ENCODE measurements at regions not wholly inside any gene's neighbourhood (a gene's known extent, or its start where the extent isn't known, plus 50 kb on each side); places are given as distances from the start of the nearest gene placed in this dataset.

- DNase-seq (ENCODE audit: low read depth in 2 of 2), result no peak
Observed at GRCh38 chr3:188036375-188037194, 117.4 kb upstream of the LPP start.

- no peak for DNase-seq (ENCODE audit: low read depth in 2 of 2)
Observed at GRCh38 chr3:188037195-188037718, 116.7 kb upstream of the LPP start.

- DNase-seq (ENCODE audit: low read depth in 2 of 2), result no peak
Observed at GRCh38 chr3:188037965-188038581, 115.9 kb upstream of the LPP start.

- DNase-seq (ENCODE audit: low read depth in 2 of 2), result no peak
Observed at GRCh38 chr3:188041193-188041592, 112.8 kb upstream of the LPP start.

- DNase-seq (ENCODE audit: low read depth in 2 of 2), result no peak
Observed at GRCh38 chr3:188041895-188042294, 112.1 kb upstream of the LPP start.

DNA sequence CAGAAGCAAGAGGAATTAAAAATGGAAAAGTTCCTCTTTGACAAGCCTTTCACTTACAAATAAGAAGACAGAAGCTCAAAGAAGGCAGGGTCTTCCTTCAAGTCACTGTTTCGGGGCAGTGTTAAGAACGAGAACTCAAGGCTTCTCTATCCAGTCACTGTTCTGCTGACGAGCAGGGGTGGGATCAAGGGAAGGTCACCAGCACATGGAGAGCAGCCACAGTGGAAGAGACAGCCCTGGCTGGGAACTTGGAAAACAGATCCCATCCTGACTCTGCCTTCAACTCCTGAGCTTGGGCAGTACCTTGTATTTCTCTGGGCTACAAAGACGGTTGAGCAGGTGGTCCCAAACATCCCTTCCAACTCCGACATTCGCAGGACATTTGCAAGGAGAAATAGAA lies 111.5 kb upstream of the LPP start:
- no peak for DNase-seq (ENCODE audit: low read depth in 2 of 2)

GRCh38 chr3:188043891-188044290 lies 110.1 kb upstream of the LPP start:
- DNase-seq (ENCODE audit: low read depth in 2 of 2), result no peak

DNA sequence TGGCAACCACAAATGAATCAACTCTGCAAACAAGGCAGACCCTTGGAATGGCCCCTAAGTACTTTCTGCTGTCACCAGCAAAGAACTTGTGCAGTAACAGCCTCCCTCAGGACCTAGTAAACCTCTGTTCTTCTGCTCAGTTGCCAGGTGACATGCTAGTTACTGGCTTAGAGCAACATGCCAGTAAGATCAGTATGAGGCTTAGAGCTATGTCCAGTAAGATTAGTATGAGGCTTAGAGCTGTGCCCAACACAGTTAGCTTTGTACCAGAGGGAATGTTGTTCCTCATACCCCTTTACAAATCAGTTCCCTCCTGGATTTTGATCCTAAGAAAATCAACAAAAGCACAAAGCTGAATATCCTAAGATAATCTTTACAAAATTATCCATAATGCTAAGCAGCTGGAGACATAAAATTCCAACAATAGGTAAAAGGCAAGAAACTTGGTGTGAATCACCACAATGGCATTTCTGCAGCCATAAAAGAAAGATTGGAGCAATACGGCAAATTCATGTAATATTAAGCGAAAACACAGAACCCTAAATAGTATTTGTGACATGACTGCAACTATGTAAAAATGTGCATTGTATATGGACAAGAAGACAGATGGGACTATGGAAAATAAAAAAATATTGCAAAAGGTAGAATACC lies 107.3 kb upstream of the LPP start:
- no peak for DNase-seq (ENCODE audit: low read depth in 2 of 2)

DNA sequence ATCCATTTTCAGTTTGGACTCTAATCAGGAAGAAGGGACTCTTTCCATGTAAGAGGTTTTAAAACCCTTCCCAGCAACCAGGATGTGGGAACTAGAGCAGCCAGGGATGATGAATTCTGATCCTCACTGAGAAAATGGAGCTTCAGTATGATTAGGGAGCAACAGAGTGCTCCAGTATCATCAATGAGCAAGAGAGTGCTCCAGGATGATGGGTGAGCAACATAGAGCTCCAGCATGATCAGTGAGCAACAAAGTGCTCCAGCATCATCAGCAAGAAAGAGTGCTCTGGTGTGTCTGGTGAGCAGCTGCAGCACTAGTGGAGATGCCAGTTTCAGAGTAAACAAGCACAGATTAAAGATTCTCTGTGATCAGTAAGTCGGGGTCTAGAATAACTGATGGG lies 106.4 kb upstream of the LPP start:
- DNase-seq (ENCODE audit: low read depth in 2 of 2), result no peak

- peak in 1 of 2 donors; percentile 10 for DNase-seq (ENCODE audit: low read depth in 2 of 2)
Observed at GRCh38 chr3:188049606-188050530, 104.1 kb upstream of the LPP start.

- no peak for DNase-seq (ENCODE audit: low read depth in 2 of 2)
Observed at GRCh38 chr3:188051801-188052168, 102.2 kb upstream of the LPP start.

DNA sequence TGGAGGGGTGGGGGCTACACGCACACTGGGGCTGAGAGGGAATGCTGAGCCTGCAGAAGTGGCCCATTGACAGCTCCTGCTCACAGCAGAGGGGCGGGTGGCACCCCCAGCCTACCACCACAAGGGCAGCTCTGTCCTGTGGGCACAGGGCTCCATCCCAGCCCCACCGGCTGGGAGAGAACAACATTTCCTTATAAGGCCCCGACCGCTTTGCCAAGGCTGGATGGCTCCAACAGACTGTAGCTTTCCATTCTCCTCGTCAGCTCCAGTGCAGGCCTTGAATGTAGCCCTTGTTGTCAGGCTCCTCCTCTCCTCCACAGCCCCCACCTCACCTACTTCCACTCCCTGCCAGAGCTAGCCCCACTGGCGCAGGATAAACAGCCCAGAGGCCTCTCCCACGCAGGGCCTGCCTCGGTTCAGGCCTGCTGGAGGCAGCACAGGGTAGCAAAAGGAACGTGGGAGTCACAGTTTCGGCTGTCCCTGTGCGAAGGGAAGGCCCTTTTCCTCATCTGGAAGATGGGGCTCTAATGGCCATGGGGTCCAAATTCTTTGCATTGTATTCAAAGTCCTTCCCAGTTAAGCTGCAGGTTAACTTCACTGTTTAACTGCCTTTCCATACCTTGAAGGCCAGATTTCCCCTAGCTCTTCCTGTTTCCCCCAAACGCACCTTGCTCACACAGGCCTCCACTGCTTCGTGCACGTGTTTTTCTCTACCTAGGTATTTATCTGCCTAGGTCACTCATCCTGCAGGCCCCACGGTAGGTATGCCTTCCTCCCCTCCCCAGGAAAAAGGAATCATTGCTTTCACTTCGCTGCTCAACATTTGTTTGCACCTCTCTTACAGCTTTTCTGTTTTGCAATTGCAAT lies 101.6 kb upstream of the LPP start:
- DNase-seq (ENCODE audit: low read depth in 2 of 2), result no peak

DNA sequence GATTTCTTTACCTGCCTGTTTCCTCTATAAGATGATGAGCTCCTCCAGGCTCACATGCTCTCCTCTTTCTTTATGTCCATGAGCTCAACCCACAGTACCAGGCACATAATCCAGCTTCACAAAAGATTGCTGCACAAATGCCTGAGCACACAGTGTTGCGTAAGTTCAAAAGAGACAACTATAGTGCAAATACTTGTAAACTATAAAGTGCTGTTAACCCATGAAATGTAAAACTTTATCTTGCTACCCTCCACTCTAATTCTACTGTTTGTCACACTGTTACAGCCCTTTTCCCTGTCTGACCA lies 101.0 kb upstream of the LPP start:
- DNase-seq (ENCODE audit: low read depth in 2 of 2), result no peak

DNA sequence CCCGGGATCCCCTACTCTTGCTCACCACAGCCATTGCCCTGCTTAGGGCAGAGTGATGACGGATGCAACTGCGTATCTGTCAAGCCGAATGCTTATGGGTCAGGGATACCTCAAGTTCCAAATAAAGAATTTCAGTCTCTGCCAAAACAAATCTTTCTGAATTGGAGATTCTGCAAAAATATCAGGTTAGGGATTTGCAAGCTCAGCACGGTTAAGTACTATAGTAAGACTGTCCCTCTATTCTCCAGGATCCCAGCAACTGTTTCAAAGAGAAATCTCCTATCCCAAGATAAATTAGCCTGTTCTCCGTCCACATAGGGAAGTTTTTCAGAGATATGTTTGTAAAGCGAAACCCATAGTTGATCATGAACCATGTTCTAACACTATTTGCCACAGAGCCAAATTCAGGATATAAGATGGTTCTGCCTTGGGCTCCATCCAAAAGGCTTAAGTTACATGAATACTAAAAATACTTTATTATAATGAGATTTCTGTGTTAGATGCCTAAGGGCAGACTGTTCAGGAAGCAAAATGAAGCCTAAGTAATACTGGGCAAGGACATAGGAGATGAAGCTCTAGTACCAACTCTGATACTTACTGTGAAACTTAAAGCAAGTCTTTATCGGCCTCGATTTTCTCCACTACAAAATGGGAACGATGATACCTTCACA lies 100.1 kb upstream of the LPP start:
- no peak for DNase-seq (ENCODE audit: low read depth in 2 of 2)

- no peak for DNase-seq (ENCODE audit: low read depth in 2 of 2)
Observed at GRCh38 chr3:188054541-188054940, 99.4 kb upstream of the LPP start.

DNA sequence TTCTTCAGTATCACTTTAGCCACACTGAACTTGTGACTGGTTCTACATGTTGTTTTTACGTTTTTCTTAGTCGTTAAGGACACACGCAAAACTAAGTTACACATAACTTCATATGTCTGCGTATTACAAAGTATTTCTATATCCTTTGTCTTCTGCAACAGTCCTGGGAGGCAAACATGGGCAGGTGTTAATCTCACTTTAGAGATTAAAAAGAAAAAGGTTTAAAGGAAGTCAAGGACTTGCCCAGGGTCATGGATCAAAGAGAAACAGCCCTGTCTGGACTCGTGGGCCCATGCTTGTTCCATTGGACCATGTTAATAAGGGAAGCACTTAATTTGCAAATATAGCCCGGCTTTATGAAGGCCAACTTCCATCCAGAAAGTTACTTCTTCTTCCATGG lies 98.6 kb upstream of the LPP start:
- DNase-seq (ENCODE audit: low read depth in 2 of 2), result no peak

- no peak for DNase-seq (ENCODE audit: low read depth in 2 of 2)
Observed at GRCh38 chr3:188057124-188057523, 96.8 kb upstream of the LPP start.

- no peak for DNase-seq (ENCODE audit: low read depth in 2 of 2)
Observed at GRCh38 chr3:188058569-188059184, 95.3 kb upstream of the LPP start.

DNA sequence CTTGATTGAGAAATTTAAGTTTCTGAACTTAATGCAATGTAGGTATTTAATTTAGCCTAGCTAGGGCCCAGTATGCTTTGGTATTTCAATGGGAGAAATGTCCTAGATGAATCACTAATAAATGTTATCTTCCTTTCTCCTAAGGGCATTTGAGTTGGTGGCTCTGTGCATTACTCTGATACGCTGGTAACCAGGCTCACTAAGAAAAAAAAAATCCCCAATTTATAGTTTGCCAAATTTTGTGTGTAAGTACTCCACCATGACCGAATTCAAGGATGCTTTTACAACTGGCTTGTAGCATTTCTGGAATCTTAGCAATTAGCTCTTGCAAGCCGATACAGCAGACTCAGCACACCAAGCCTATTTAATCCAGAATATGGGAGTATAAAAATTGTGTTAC lies 94.6 kb upstream of the LPP start:
- DNase-seq (ENCODE audit: low read depth in 2 of 2), result no peak

DNA sequence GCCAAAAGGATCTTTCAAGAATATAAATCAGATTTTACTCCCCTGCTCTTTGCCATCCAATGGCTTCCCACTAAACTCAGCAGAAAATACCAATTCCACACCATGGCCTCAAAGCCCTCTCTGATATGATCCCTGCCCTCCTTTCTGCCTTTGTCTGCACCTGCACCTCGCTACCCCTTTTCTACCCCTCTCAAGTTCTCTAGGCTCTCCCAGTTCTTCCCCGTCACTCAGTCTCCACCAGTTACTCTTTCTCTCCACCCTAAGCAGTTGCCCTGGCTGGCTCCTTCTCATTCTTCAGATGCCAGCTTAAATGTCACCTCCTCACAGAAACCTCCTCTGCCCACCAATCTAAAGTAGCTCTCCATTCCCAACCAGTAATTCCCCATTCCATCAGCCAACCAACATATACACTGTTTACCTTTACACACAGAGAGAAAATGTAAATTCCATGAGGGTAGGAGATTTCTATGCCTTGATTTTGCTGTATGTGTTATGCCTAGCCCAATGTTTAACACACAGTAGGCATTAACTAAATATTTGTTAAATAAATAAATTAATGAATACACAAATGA lies 93.6 kb upstream of the LPP start:
- no peak for DNase-seq (ENCODE audit: low read depth in 2 of 2)
